ENCODE measurements at regions not wholly inside any gene's neighbourhood (a gene's known extent, or its start where the extent isn't known, plus 50 kb on each side); places are given as distances from the start of the nearest gene placed in this dataset.
"Not testable (repeated sequence)": the region's sequence is repeated elsewhere in the genome, so short reads cannot be mapped to it uniquely, and the experiment has no call there.

DNA sequence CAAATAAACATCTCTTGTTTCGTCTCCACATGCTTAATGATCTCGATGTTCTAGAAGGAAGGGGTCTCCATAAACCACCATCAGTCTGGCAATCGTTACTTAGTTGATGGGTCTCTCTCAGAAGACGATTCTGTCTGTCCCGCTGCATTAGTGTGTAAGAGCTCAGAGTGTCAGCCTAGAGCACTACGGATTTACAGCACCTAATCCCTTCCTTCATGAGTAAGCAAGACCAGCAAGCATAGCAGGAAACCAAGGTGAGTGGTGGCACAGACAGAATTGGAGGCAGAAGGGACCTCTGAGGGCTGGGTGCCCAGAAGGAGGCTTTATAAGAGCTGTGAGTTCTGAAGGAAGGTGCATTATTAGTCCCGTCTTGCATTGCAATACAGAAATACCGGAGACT lies 440.1 kb downstream of the RBFOX1 start:
- no peaks in the 10 kb centered on the region for H3K9me3 ChIP-seq
- H3K36me3 ChIP-seq: no peaks in the 10 kb centered on the region
- H3K27me3 ChIP-seq: no peaks in the 10 kb centered on the region
- intact Hi-C loops (cut with DNase I; ENCODE audit: low total_unique reads): no loop called here
- no peak for TF ChIP-seq POLR2A (IDR thresholded peaks at IDR 0.05)
- TF ChIP-seq, protein P1, sequence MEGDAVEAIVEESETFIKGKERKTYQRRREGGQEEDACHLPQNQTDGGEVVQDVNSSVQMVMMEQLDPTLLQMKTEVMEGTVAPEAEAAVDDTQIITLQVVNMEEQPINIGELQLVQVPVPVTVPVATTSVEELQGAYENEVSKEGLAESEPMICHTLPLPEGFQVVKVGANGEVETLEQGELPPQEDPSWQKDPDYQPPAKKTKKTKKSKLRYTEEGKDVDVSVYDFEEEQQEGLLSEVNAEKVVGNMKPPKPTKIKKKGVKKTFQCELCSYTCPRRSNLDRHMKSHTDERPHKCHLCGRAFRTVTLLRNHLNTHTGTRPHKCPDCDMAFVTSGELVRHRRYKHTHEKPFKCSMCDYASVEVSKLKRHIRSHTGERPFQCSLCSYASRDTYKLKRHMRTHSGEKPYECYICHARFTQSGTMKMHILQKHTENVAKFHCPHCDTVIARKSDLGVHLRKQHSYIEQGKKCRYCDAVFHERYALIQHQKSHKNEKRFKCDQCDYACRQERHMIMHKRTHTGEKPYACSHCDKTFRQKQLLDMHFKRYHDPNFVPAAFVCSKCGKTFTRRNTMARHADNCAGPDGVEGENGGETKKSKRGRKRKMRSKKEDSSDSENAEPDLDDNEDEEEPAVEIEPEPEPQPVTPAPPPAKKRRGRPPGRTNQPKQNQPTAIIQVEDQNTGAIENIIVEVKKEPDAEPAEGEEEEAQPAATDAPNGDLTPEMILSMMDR (IDR thresholded peaks at IDR 0.05): no peak
- H3K4me1 ChIP-seq: no peaks in the 10 kb centered on the region
- no peak overlapping the region for H3K4me3 ChIP-seq
- H3K27ac ChIP-seq: no peak overlapping the region
- no peak for DNase-seq

DNA sequence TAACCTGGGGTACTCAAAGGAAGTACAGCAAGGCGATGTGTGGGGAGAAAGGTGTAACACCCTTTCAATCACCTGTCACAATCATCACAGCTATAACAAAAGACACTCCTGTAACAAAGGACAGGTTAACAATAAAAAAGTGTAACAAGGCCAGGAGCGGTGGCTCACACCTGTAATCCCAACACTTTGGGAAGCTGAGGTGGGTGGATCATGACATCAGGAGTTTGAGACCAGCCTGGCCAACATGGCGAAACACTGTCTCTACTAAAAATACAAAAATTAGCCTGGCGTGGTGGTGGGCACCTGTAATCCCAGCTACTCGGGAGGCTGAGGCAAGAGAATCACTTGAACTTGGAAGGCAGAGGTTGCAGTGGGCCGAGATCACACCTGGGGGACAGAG lies 436.4 kb downstream of the RBFOX1 start:
- H3K36me3 ChIP-seq; H3K4me3 ChIP-seq; H3K27ac ChIP-seq; DNase-seq; intact Hi-C loops (cut with DNase I; ENCODE audit: low total_unique reads); H3K9me3 ChIP-seq; H3K27me3 ChIP-seq; H3K4me1 ChIP-seq: not testable (repeated sequence)

DNA sequence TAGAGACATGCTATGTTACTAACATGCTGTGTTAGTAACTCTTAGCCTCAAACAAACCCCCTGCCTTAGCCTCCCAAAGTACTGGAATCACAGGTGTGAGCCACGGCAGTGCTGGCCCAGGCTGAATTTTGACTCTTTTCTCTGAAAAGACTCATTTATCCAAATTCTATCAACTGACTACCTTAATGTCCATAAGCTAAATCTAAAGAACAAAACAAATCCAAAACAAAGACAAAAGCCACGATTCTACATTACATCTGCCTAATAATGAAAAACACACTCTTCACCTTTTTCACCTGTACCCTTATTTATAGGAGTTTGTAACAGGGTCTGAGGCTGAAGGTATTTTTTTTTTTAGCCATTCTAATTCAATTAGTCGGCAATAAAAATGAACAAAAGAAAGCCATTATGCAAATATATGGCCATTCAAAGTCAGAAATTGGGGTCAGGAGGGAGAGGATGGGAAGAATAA lies 432.5 kb downstream of the RBFOX1 start:
- Histone ChIP-seq H3K36me3 (no peaks in the 10 kb centered on the region), H3K4me3 (no peak overlapping the region), H3K9me3 (no peaks in the 10 kb centered on the region), H3K27ac (no peak overlapping the region), H3K4me1 (no peaks in the 10 kb centered on the region), H3K27me3 (no peaks in the 10 kb centered on the region)
- TF ChIP-seq, protein P1 (IDR thresholded peaks at IDR 0.05): no peak
- no peak for TF ChIP-seq POLR2A (IDR thresholded peaks at IDR 0.05)
- DNase-seq: no peak
- intact Hi-C loops (cut with DNase I; ENCODE audit: low total_unique reads): no loop called here

DNA sequence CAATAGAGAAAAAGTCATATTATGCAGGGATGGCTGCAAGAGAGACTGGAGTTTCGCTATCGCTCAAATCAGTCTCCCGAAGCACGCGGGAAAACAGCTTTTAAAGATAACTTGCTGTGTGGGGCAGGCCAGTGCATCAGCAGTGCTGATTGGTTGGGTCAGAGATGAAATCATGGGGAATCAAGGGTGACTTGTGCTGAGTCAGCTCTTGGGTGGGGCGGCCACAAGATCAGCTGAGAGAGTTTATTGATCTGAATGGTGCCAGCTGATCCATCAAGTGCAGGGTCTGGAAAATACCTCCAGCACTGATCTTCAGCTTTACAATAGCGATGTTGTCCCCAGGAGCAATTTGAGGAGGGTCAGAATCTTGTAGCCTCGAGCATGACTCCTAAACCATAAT lies 430.5 kb downstream of the RBFOX1 start:
- no peak overlapping the region for H3K27ac ChIP-seq
- no peak overlapping the region for H3K4me3 ChIP-seq
- TF ChIP-seq, protein P1 (IDR thresholded peaks at IDR 0.05): no peak
- TF ChIP-seq POLR2A (IDR thresholded peaks at IDR 0.05): no peak

More for the DNA sequence above, 430.5 kb downstream of the RBFOX1 start:
- intact Hi-C loops (cut with DNase I; ENCODE audit: low total_unique reads): no loop called here
- no peaks in the 10 kb centered on the region for H3K9me3 ChIP-seq
- H3K4me1 ChIP-seq: no peaks in the 10 kb centered on the region
- no peaks in the 10 kb centered on the region for H3K27me3 ChIP-seq
- H3K36me3 ChIP-seq: no peaks in the 10 kb centered on the region
- DNase-seq: no peak
